Stomach (tissue), 8 donors: ENCODE measurements at regions not wholly inside any gene's neighbourhood (a gene's known extent, or its start where the extent isn't known, plus 50 kb on each side); places are given as distances from the start of the nearest gene placed in this dataset.

Experiments used
- DNase-seq, 2 donors: peaks; one replicate each; pipeline versions ENCODE4 v3.0.0 to v3.0.0-alpha.2; 2013 to 2019
- H3K27ac ChIP-seq, 5 donors: fragments of 200-600 bp in 4 of 5; sonication (generic) in 4 of 5; one replicate each; pipeline ENCODE4 v1.5.1; 2013 to 2019; ENCODE audit warnings: mild to moderate bottlenecking in 1 of 5, moderate library complexity in 1 of 5
- H3K27me3 ChIP-seq, 3 donors: fragments of 200-600 bp; sonication (generic); one replicate each; pipeline ENCODE4 v1.5.1; 2017 to 2019; ENCODE audit warnings: mixed run types in 1 of 3
- H3K36me3 ChIP-seq, 4 donors: fragments of 200-600 bp; sonication (generic); 1 replicate in 3 of 4; 2 replicates in 1 of 4; pipeline ENCODE4 v1.5.1; 2016 to 2019
- H3K4me1 ChIP-seq, 4 donors: fragments of 200-600 bp; sonication (generic); one replicate each; pipeline ENCODE4 v1.5.1; 2016 to 2019
- H3K4me3 ChIP-seq, 4 donors: fragments of 200-600 bp; sonication (generic) in 3 of 4; one replicate each; pipeline ENCODE4 v1.5.1; 2016 to 2019; ENCODE audit warnings: mild to moderate bottlenecking in 1 of 4
- H3K9me3 ChIP-seq, 4 donors: fragments of 200-600 bp; sonication (generic); one replicate each; pipeline ENCODE4 v1.5.1; 2016 to 2019
- EP300 ChIP-seq: sonication (generic); formaldehyde crosslinking; IDR thresholded peaks from one replicate; pipeline ENCODE4 v1.6.1; 2017; ENCODE audit warnings: antibody characterized with exemption
- POLR2A ChIP-seq, 4 donors: fragments of 450-650 bp; IDR thresholded peaks; one replicate each; pipeline ENCODE4 v1.6.1; 2016; ENCODE audit warnings: antibody characterized with exemption in 4 of 4, control low read depth in 2 of 4, mild to moderate bottlenecking in 1 of 4, moderate library complexity in 1 of 4
- POLR2AphosphoS5 ChIP-seq, 3 donors: sonication (generic); formaldehyde crosslinking; IDR thresholded peaks; one replicate each; pipeline ENCODE4 v1.6.1; 2016; ENCODE audit warnings: antibody characterized with exemption in 3 of 3
- WGBS, 5 donors: extraction: QIAGEN DNeasy Blood & Tissue Kit in 3 of 5; methylation state at CpG; one replicate each; pipeline versions ENCODE4 v1.1.5 to v1.1.7; 2013 to 2018; 5-methylcytosine and 5-hydroxymethylcytosine counted together
- intact Hi-C: fragments of 100-400 bp; cut with DNase I; formaldehyde crosslinking; loops from one replicate; pipeline ENCODE4 v1.15.1; 2023; ENCODE audit warnings: low total_unique reads
- TF ChIP-seq, protein P1 (sequence below), 7 experiments: fragments of 450-650 bp in 4 of 7; fragments of 200-600 bp in 3 of 7; sonication (generic) in 3 of 7; IDR thresholded peaks; one replicate each; pipeline ENCODE4 v1.5.1; 2016 to 2019; ENCODE audit warnings: antibody characterized with exemption in 7 of 7, control low read depth in 2 of 7, mild to moderate bottlenecking in 1 of 7
- donor health status: healthy with polysubstance abuse.
- donor health status: Bipolar disorder and iron deficiency.
- donor health status: healthy.

DNA sequence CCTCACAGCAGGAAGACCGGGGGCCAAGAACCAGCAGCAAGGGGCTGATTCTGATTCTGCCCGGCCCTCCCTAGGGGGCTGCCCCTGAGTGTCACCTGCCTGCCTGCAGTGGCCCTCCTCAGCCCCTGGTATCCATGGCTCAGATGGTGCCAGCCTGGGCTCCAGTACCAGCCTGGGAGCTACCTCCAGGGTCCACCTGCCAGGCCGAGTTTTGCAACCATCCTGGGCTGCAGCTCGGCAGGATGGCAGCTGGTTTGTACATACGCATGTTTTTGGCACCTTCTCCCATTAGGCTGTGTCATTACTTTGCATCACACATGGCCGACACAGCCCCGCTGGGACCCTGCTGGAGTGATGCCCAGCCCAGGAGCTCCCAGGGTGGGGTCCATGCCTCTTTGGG, 93.3 kb upstream of the WNT4 start:
- Histone ChIP-seq H3K36me3 (no peaks in the 10 kb centered on the region), H3K4me1 (peaks cover 0 to 9% (median 0%) of the 10 kb centered on the region in 4 donors), H3K27me3 (peaks cover 0 to 53% (median 0%) of the 10 kb centered on the region in 3 donors), H3K27ac (no peak overlapping the region), H3K4me3 (no peak overlapping the region), H3K9me3 (no peaks in the 10 kb centered on the region)
- 46 to 60% (median 50%) methylated on average over 3 to 7 of the region's 7 CpGs for WGBS, 5 donors
- TF ChIP-seq EP300 (no peak), POLR2A (IDR thresholded peaks at IDR 0.05) (no peak), POLR2AphosphoS5 (IDR thresholded peaks at IDR 0.05) (no peak)
- TF ChIP-seq, protein P1, sequence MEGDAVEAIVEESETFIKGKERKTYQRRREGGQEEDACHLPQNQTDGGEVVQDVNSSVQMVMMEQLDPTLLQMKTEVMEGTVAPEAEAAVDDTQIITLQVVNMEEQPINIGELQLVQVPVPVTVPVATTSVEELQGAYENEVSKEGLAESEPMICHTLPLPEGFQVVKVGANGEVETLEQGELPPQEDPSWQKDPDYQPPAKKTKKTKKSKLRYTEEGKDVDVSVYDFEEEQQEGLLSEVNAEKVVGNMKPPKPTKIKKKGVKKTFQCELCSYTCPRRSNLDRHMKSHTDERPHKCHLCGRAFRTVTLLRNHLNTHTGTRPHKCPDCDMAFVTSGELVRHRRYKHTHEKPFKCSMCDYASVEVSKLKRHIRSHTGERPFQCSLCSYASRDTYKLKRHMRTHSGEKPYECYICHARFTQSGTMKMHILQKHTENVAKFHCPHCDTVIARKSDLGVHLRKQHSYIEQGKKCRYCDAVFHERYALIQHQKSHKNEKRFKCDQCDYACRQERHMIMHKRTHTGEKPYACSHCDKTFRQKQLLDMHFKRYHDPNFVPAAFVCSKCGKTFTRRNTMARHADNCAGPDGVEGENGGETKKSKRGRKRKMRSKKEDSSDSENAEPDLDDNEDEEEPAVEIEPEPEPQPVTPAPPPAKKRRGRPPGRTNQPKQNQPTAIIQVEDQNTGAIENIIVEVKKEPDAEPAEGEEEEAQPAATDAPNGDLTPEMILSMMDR (IDR thresholded peaks at IDR 0.05) = no peak
- no peak for DNase-seq
- intact Hi-C loops = no loop called here

DNA sequence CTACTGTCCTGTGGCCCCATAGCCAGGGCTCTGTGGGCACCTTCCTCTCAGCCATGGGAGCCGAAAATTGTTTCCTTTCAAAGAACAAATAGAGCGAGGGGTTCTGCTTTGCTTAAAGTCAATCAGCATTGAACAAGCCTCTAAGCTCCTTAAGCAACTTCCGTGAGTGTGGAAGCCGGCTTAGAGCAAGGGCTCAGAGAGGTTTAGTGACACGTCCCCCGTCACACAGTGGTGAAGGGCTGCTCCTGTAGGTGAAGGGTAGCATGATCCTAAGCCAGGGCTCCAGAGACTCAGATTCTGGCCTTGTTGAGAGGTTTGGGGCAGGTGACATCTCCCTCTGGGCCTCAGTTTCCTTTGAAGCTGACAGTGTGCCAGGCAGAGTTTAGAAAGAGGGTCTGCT, 94.0 kb upstream of the WNT4 start:
- intact Hi-C loops = no loop called here
- DNase-seq = no peak
- peaks cover 0 to 9% (median 0%) of the 10 kb centered on the region in 4 donors for H3K4me1 ChIP-seq
- H3K9me3 ChIP-seq = no peaks in the 10 kb centered on the region
- H3K27me3 ChIP-seq = peaks cover 0 to 47% (median 0%) of the 10 kb centered on the region in 3 donors
- TF ChIP-seq, protein P1 (IDR thresholded peaks at IDR 0.05) = no peak
- no peak for TF ChIP-seq EP300
- TF ChIP-seq POLR2AphosphoS5 (IDR thresholded peaks at IDR 0.05) = no peak
- no peak for TF ChIP-seq POLR2A (IDR thresholded peaks at IDR 0.05)
- no peak overlapping the region for H3K27ac ChIP-seq
- no peak overlapping the region for H3K4me3 ChIP-seq
- 78 to 93% (median 89%) methylated on average over 6 of the region's 6 CpGs for WGBS, 5 donors
- no peaks in the 10 kb centered on the region for H3K36me3 ChIP-seq

GRCh38 chr1:22237433-22238093, 94.7 kb upstream of the WNT4 start:
- H3K27ac ChIP-seq = no peak overlapping the region
- DNase-seq = no peak
- H3K9me3 ChIP-seq = no peaks in the 10 kb centered on the region
- no peak for TF ChIP-seq POLR2AphosphoS5 (IDR thresholded peaks at IDR 0.05)
- no peak for TF ChIP-seq EP300
- TF ChIP-seq, protein P1 (IDR thresholded peaks at IDR 0.05) = no peak
- TF ChIP-seq POLR2A (IDR thresholded peaks at IDR 0.05) = no peak
- intact Hi-C loops = no loop called here
- no peak overlapping the region for H3K4me3 ChIP-seq
- H3K4me1 ChIP-seq = peaks cover 0 to 9% (median 0%) of the 10 kb centered on the region in 4 donors
- peaks cover 0 to 46% (median 0%) of the 10 kb centered on the region in 3 donors for H3K27me3 ChIP-seq
- no peaks in the 10 kb centered on the region for H3K36me3 ChIP-seq
- WGBS, 5 donors = 80 to 94% (median 92%) methylated on average over 11 of the region's 11 CpGs

GRCh38 chr1:22238356-22239224, 95.7 kb upstream of the WNT4 start:
- Histone ChIP-seq H3K36me3 (no peaks in the 10 kb centered on the region), H3K27me3 (peaks cover 0 to 36% (median 0%) of the 10 kb centered on the region in 3 donors), H3K4me3 (no peak overlapping the region), H3K4me1 (peaks cover 0 to 9% (median 0%) of the 10 kb centered on the region in 4 donors), H3K27ac (no peak overlapping the region), H3K9me3 (no peaks in the 10 kb centered on the region)
- no peak for DNase-seq
- WGBS, 5 donors = 86 to 91% (median 91%) methylated on average over 26 of the region's 26 CpGs
- intact Hi-C loops = no loop called here
- TF ChIP-seq, protein P1 (IDR thresholded peaks at IDR 0.05) = no peak
- TF ChIP-seq EP300 (no peak), POLR2AphosphoS5 (IDR thresholded peaks at IDR 0.05) (no peak), POLR2A (IDR thresholded peaks at IDR 0.05) (no peak)
